Vagina (tissue), 2 donors: ENCODE measurements at regions not wholly inside any gene's neighbourhood (a gene's known extent, or its start where the extent isn't known, plus 50 kb on each side); places are given as distances from the start of the nearest gene placed in this dataset.

Experiments
- POLR2A ChIP-seq, 2 donors: fragments of 450-650 bp; IDR thresholded peaks; one replicate each; pipeline ENCODE4 v1.6.1; 2017; ENCODE audit warnings: antibody characterized with exemption in 2 of 2, mild to moderate bottlenecking in 2 of 2, moderate library complexity in 2 of 2
- TF ChIP-seq, protein P1 (sequence below), 3 experiments: fragments of 450-650 bp in 2 of 3; fragments of 200-600 bp in 1 of 3; sonication (generic) in 1 of 3; IDR thresholded peaks; one replicate each; pipeline ENCODE4 v1.5.1; 2017 to 2019; ENCODE audit warnings: antibody characterized with exemption in 3 of 3, mild to moderate bottlenecking in 2 of 3, moderate library complexity in 2 of 3

GRCh38 chr4:45920861-45921260 lies 203.0 kb downstream of the GABRG1 start:
- TF ChIP-seq, protein P1, sequence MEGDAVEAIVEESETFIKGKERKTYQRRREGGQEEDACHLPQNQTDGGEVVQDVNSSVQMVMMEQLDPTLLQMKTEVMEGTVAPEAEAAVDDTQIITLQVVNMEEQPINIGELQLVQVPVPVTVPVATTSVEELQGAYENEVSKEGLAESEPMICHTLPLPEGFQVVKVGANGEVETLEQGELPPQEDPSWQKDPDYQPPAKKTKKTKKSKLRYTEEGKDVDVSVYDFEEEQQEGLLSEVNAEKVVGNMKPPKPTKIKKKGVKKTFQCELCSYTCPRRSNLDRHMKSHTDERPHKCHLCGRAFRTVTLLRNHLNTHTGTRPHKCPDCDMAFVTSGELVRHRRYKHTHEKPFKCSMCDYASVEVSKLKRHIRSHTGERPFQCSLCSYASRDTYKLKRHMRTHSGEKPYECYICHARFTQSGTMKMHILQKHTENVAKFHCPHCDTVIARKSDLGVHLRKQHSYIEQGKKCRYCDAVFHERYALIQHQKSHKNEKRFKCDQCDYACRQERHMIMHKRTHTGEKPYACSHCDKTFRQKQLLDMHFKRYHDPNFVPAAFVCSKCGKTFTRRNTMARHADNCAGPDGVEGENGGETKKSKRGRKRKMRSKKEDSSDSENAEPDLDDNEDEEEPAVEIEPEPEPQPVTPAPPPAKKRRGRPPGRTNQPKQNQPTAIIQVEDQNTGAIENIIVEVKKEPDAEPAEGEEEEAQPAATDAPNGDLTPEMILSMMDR (IDR thresholded peaks at IDR 0.05) = no peak
- no peak for TF ChIP-seq POLR2A (IDR thresholded peaks at IDR 0.05)
